HCT116 (cell line): ENCODE measurements at regions not wholly inside any gene's neighbourhood (a gene's known extent, or its start where the extent isn't known, plus 50 kb on each side); places are given as distances from the start of the nearest gene placed in this dataset.

Experiments used
- CTCF ChIP-seq, 3 experiments: fragments of 200-600 bp in 1 of 3; sonication (generic) in 1 of 3; IDR thresholded peaks in 2 of 3; conservative IDR thresholded peaks in 1 of 3; 2 replicates each; pipeline ENCODE4 v1.5.1; 2012 to 2017; ENCODE audit warnings: low read depth in 2 of 3, low read length in 2 of 3, antibody characterized with exemption in 1 of 3, borderline replicate concordance in 1 of 3, control low read depth in 1 of 3, mild to moderate bottlenecking in 1 of 3, mixed read lengths in 1 of 3, mixed run types in 1 of 3, moderate library complexity in 1 of 3; ENCODE audit not compliant: insufficient read depth in 1 of 3
- JUND ChIP-seq: IDR thresholded peaks from 2 replicates; pipeline ENCODE4 v1.6.1; 2012
- POLR2A ChIP-seq: IDR thresholded peaks from 2 replicates; pipeline ENCODE4 v1.7.0; 2011; ENCODE audit warnings: borderline replicate concordance; ENCODE audit not compliant: insufficient read depth, insufficient read length; ENCODE audit errors: extremely low read depth
- ZNF274 ChIP-seq: fragments of 200-500 bp; sonication (Bioruptor generic); IDR thresholded peaks from 2 replicates; pipeline ENCODE4 v1.6.1; 2014; ENCODE audit warnings: mild to moderate bottlenecking, low read depth, low read length, inconsistent platforms

- TF ChIP-seq POLR2A: no peak
- no peak for TF ChIP-seq JUND
- no peak for TF ChIP-seq CTCF (IDR thresholded peaks at IDR 0.05 in 2 of 3, conservative IDR thresholded peaks at IDR 0.05 in 1 of 3; ENCODE audit: borderline replicate concordance in 1 of 3, insufficient read depth in 1 of 3, low read depth in 2 of 3, low read length in 2 of 3)
- TF ChIP-seq ZNF274: no peak
Measured at GRCh38 chr7:153838591-153838990, 213.6 kb upstream of the DPP6 start.
